ENCODE measurements at regions not wholly inside any gene's neighbourhood (a gene's known extent, or its start where the extent isn't known, plus 50 kb on each side); places are given as distances from the start of the nearest gene placed in this dataset.

GRCh38 chr22:47307326-47307725 is 544.9 kb downstream of the TBC1D22A start:
- no peaks in the 10 kb centered on the region for H3F3A ChIP-seq (ENCODE audit: insufficient read depth)
- H3K79me2 ChIP-seq (ENCODE audit: insufficient read depth, low read length) = no peaks in the 10 kb centered on the region
- no peak for TF ChIP-seq EZH2phosphoT487 (conservative IDR thresholded peaks at IDR 0.05; ENCODE audit: low read length)
- TF ChIP-seq, protein P1, sequence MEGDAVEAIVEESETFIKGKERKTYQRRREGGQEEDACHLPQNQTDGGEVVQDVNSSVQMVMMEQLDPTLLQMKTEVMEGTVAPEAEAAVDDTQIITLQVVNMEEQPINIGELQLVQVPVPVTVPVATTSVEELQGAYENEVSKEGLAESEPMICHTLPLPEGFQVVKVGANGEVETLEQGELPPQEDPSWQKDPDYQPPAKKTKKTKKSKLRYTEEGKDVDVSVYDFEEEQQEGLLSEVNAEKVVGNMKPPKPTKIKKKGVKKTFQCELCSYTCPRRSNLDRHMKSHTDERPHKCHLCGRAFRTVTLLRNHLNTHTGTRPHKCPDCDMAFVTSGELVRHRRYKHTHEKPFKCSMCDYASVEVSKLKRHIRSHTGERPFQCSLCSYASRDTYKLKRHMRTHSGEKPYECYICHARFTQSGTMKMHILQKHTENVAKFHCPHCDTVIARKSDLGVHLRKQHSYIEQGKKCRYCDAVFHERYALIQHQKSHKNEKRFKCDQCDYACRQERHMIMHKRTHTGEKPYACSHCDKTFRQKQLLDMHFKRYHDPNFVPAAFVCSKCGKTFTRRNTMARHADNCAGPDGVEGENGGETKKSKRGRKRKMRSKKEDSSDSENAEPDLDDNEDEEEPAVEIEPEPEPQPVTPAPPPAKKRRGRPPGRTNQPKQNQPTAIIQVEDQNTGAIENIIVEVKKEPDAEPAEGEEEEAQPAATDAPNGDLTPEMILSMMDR (IDR thresholded peaks at IDR 0.05; ENCODE audit: insufficient read depth, low read length, poor library complexity, severe bottlenecking) = no peak
- H3K9me3 ChIP-seq (ENCODE audit: insufficient read depth, low read length) = no peaks in the 10 kb centered on the region
- H2AFZ ChIP-seq (ENCODE audit: low read depth, low read length, severe bottlenecking) = no peak overlapping the region
- no peak overlapping the region for H3K4me3 ChIP-seq (ENCODE audit: insufficient read depth, low read length, poor library complexity, severe bottlenecking)
- H3K27me3 ChIP-seq (ENCODE audit: low read length) = no peaks in the 10 kb centered on the region
- H3K27ac ChIP-seq (ENCODE audit: low read depth, low read length) = no peak overlapping the region
- H3K4me2 ChIP-seq (ENCODE audit: low read depth, low read length, poor library complexity, severe bottlenecking) = no peak overlapping the region
- no peaks in the 10 kb centered on the region for H3K9me2 ChIP-seq (replicated peaks; ENCODE audit: insufficient read depth, low read length)
- H3K36me3 ChIP-seq (ENCODE audit: low read length) = no peaks in the 10 kb centered on the region
- H3K9ac ChIP-seq (ENCODE audit: low read length) = no peak overlapping the region
- H4K20me1 ChIP-seq (ENCODE audit: low read depth, low read length) = no peaks in the 10 kb centered on the region

- Histone ChIP-seq H3K9me3 (ENCODE audit: insufficient read depth, low read length) (no peaks in the 10 kb centered on the region), H2AFZ (ENCODE audit: low read depth, low read length, severe bottlenecking) (no peak overlapping the region), H3K27ac (ENCODE audit: low read depth, low read length) (no peak overlapping the region), H3K4me3 (ENCODE audit: insufficient read depth, low read length, poor library complexity, severe bottlenecking) (no peak overlapping the region), H3F3A (ENCODE audit: insufficient read depth) (no peaks in the 10 kb centered on the region), H3K27me3 (ENCODE audit: low read length) (no peaks in the 10 kb centered on the region), H3K4me2 (ENCODE audit: low read depth, low read length, poor library complexity, severe bottlenecking) (no peak overlapping the region), H3K36me3 (ENCODE audit: low read length) (no peaks in the 10 kb centered on the region), H3K9me2 (replicated peaks; ENCODE audit: insufficient read depth, low read length) (no peaks in the 10 kb centered on the region), H3K9ac (ENCODE audit: low read length) (no peak overlapping the region), H4K20me1 (ENCODE audit: low read depth, low read length) (no peaks in the 10 kb centered on the region), H3K79me2 (ENCODE audit: insufficient read depth, low read length) (no peaks in the 10 kb centered on the region)
- TF ChIP-seq, protein P1 (IDR thresholded peaks at IDR 0.05; ENCODE audit: insufficient read depth, low read length, poor library complexity, severe bottlenecking) = no peak
- TF ChIP-seq EZH2phosphoT487 (conservative IDR thresholded peaks at IDR 0.05; ENCODE audit: low read length) = no peak
Measured at GRCh38 chr22:47304854-47305253, 542.4 kb downstream of the TBC1D22A start.

- Histone ChIP-seq H3K4me3 (ENCODE audit: insufficient read depth, low read length, poor library complexity, severe bottlenecking) (no peak overlapping the region), H3K79me2 (ENCODE audit: insufficient read depth, low read length) (no peaks in the 10 kb centered on the region), H3K27ac (ENCODE audit: low read depth, low read length) (no peak overlapping the region), H3K9me3 (ENCODE audit: insufficient read depth, low read length) (no peaks in the 10 kb centered on the region), H2AFZ (ENCODE audit: low read depth, low read length, severe bottlenecking) (no peak overlapping the region), H3K9me2 (replicated peaks; ENCODE audit: insufficient read depth, low read length) (no peaks in the 10 kb centered on the region), H3F3A (ENCODE audit: insufficient read depth) (no peaks in the 10 kb centered on the region), H3K9ac (ENCODE audit: low read length) (no peak overlapping the region), H3K4me2 (ENCODE audit: low read depth, low read length, poor library complexity, severe bottlenecking) (no peak overlapping the region), H3K36me3 (ENCODE audit: low read length) (no peaks in the 10 kb centered on the region), H3K27me3 (ENCODE audit: low read length) (no peaks in the 10 kb centered on the region), H4K20me1 (ENCODE audit: low read depth, low read length) (no peaks in the 10 kb centered on the region)
- TF ChIP-seq, protein P1 (IDR thresholded peaks at IDR 0.05; ENCODE audit: insufficient read depth, low read length, poor library complexity, severe bottlenecking) = no peak
- TF ChIP-seq EZH2phosphoT487 (conservative IDR thresholded peaks at IDR 0.05; ENCODE audit: low read length) = no peak
Measured at GRCh38 chr22:47304191-47304831, 541.9 kb downstream of the TBC1D22A start.
